ENCODE measurements at regions not wholly inside any gene's neighbourhood (a gene's known extent, or its start where the extent isn't known, plus 50 kb on each side); places are given as distances from the start of the nearest gene placed in this dataset.
A peak's percentile ranks its signal among the peaks of the same experiment; 100 is the strongest.
"Not testable (repeated sequence)": the region's sequence is repeated elsewhere in the genome, so short reads cannot be mapped to it uniquely, and the experiment has no call there.

- intact Hi-C loops (cut with DNase I, micrococcal nuclease); H3K9me3 Mint-ChIP-seq (ENCODE audit: low read depth); H3K27ac Mint-ChIP-seq; H3K27me3 Mint-ChIP-seq; H3K4me3 Mint-ChIP-seq; POLR2A ChIA-PET; H3K36me3 Mint-ChIP-seq (ENCODE audit: low read depth): not testable (repeated sequence)
- ATAC-seq: peak; percentile 44
- DNase-seq: peak; percentile 24
- CTCF ChIA-PET: interaction anchor here (0.6 kb wide), 1 partner anchor 14 kb away, joined by 4 read pairs; no protein-coding TSS in a partner anchor
- H3K4me1 Mint-ChIP-seq: peaks cover 31% of the 10 kb centered on the region
Measured at GRCh38 chr7:66459783-66460413, 168.8 kb upstream of the KCTD7 start.

- ChIA-PET CTCF (no interaction called here), POLR2A (no interaction called here)
- Mint-ChIP-seq H3K4me3 (no peak overlapping the region), H3K36me3 (ENCODE audit: low read depth) (peaks cover 8% of the 10 kb centered on the region), H3K9me3 (ENCODE audit: low read depth) (peaks cover 6% of the 10 kb centered on the region), H3K27ac (no peak overlapping the region), H3K27me3 (no peaks in the 10 kb centered on the region), H3K4me1 (peaks cover 24% of the 10 kb centered on the region)
- intact Hi-C loops (cut with DNase I, micrococcal nuclease): no loop called here
- DNase-seq (no peak), ATAC-seq (peak; percentile 82)
Measured at GRCh38 chr7:66460921-66461361, 167.7 kb upstream of the KCTD7 start.

GRCh38 chr7:66461397-66461796 lies 167.3 kb upstream of the KCTD7 start:
- H3K4me1 Mint-ChIP-seq: peaks cover 24% of the 10 kb centered on the region
- H3K27me3 Mint-ChIP-seq; H3K9me3 Mint-ChIP-seq (ENCODE audit: low read depth); intact Hi-C loops (cut with DNase I, micrococcal nuclease); CTCF ChIA-PET; H3K4me3 Mint-ChIP-seq; DNase-seq; POLR2A ChIA-PET; H3K27ac Mint-ChIP-seq; H3K36me3 Mint-ChIP-seq (ENCODE audit: low read depth); ATAC-seq: not testable (repeated sequence)

- CTCF ChIA-PET; POLR2A ChIA-PET; ATAC-seq; DNase-seq; H3K4me3 Mint-ChIP-seq; H3K9me3 Mint-ChIP-seq (ENCODE audit: low read depth); H3K36me3 Mint-ChIP-seq (ENCODE audit: low read depth); H3K27me3 Mint-ChIP-seq; intact Hi-C loops (cut with DNase I, micrococcal nuclease); H3K27ac Mint-ChIP-seq: not testable (repeated sequence)
- peaks cover 24% of the 10 kb centered on the region for H3K4me1 Mint-ChIP-seq
Measured at GRCh38 chr7:66462831-66463230, 165.8 kb upstream of the KCTD7 start.

- peaks cover 8% of the 10 kb centered on the region for H3K36me3 Mint-ChIP-seq (ENCODE audit: low read depth)
- ChIA-PET CTCF (no interaction called here), POLR2A (no interaction called here)
- DNase-seq (no peak), ATAC-seq (no peak)
- no peak overlapping the region for H3K27ac Mint-ChIP-seq
- H3K4me3 Mint-ChIP-seq: no peak overlapping the region
- intact Hi-C loops (cut with DNase I, micrococcal nuclease): no loop called here
- no peaks in the 10 kb centered on the region for H3K27me3 Mint-ChIP-seq
- peaks cover 6% of the 10 kb centered on the region for H3K9me3 Mint-ChIP-seq (ENCODE audit: low read depth)
- peaks cover 24% of the 10 kb centered on the region for H3K4me1 Mint-ChIP-seq
Measured at GRCh38 chr7:66464059-66464458, 164.6 kb upstream of the KCTD7 start.

GRCh38 chr7:66466081-66466600 lies 162.5 kb upstream of the KCTD7 start:
- no peak for ATAC-seq
- Mint-ChIP-seq H3K4me3 (no peak overlapping the region), H3K36me3 (ENCODE audit: low read depth) (peaks cover 6% of the 10 kb centered on the region), H3K4me1 (peaks cover 4% of the 10 kb centered on the region), H3K27ac (no peak overlapping the region), H3K9me3 (ENCODE audit: low read depth) (peaks cover 6% of the 10 kb centered on the region), H3K27me3 (no peaks in the 10 kb centered on the region)
- CTCF ChIA-PET: no interaction called here
- POLR2A ChIA-PET: no interaction called here
- no peak for DNase-seq
- intact Hi-C loops (cut with DNase I, micrococcal nuclease): no loop called here

GRCh38 chr7:66467887-66468286 lies 160.8 kb upstream of the KCTD7 start:
- no peak overlapping the region for H3K4me3 Mint-ChIP-seq
- H3K4me1 Mint-ChIP-seq: no peaks in the 10 kb centered on the region
- no peaks in the 10 kb centered on the region for H3K9me3 Mint-ChIP-seq (ENCODE audit: low read depth)
- no peak for ATAC-seq
- ChIA-PET CTCF (no interaction called here), POLR2A (no interaction called here)
- H3K27ac Mint-ChIP-seq: no peak overlapping the region
- no peak for DNase-seq
- intact Hi-C loops (cut with DNase I, micrococcal nuclease): no loop called here
- H3K36me3 Mint-ChIP-seq (ENCODE audit: low read depth): no peaks in the 10 kb centered on the region
- no peaks in the 10 kb centered on the region for H3K27me3 Mint-ChIP-seq

- POLR2A ChIA-PET; H3K9me3 Mint-ChIP-seq (ENCODE audit: low read depth); DNase-seq; H3K27me3 Mint-ChIP-seq; H3K4me1 Mint-ChIP-seq; H3K27ac Mint-ChIP-seq; intact Hi-C loops (cut with DNase I, micrococcal nuclease); ATAC-seq; H3K4me3 Mint-ChIP-seq: not testable (repeated sequence)
- CTCF ChIA-PET: interaction anchor here (0.6 kb wide), 1 partner anchor 21 kb away, joined by 3 read pairs; no protein-coding TSS in a partner anchor
- H3K36me3 Mint-ChIP-seq (ENCODE audit: low read depth): peaks cover 11% of the 10 kb centered on the region
Measured at GRCh38 chr7:66473064-66473463, 155.6 kb upstream of the KCTD7 start.

- ATAC-seq (no peak), DNase-seq (no peak)
- Mint-ChIP-seq H3K4me1 (no peaks in the 10 kb centered on the region), H3K27me3 (no peaks in the 10 kb centered on the region), H3K27ac (no peak overlapping the region), H3K4me3 (no peak overlapping the region), H3K9me3 (ENCODE audit: low read depth) (no peaks in the 10 kb centered on the region), H3K36me3 (ENCODE audit: low read depth) (peaks cover 15% of the 10 kb centered on the region)
- ChIA-PET POLR2A (no interaction called here), CTCF (no interaction called here)
- intact Hi-C loops (cut with DNase I, micrococcal nuclease): no loop called here
Measured at GRCh38 chr7:66474441-66474840, 154.2 kb upstream of the KCTD7 start.

- ATAC-seq; H3K4me1 Mint-ChIP-seq; H3K4me3 Mint-ChIP-seq; DNase-seq; CTCF ChIA-PET; POLR2A ChIA-PET; H3K27me3 Mint-ChIP-seq; intact Hi-C loops (cut with DNase I, micrococcal nuclease); H3K27ac Mint-ChIP-seq; H3K9me3 Mint-ChIP-seq (ENCODE audit: low read depth): not testable (repeated sequence)
- peaks cover 17% of the 10 kb centered on the region for H3K36me3 Mint-ChIP-seq (ENCODE audit: low read depth)
Measured at GRCh38 chr7:66476056-66476455, 152.6 kb upstream of the KCTD7 start.

GRCh38 chr7:66477822-66478397 lies 150.8 kb upstream of the KCTD7 start:
- DNase-seq; H3K27ac Mint-ChIP-seq; H3K4me1 Mint-ChIP-seq; POLR2A ChIA-PET; H3K27me3 Mint-ChIP-seq; ATAC-seq; intact Hi-C loops (cut with DNase I, micrococcal nuclease); H3K4me3 Mint-ChIP-seq; H3K9me3 Mint-ChIP-seq (ENCODE audit: low read depth): not testable (repeated sequence)
- H3K36me3 Mint-ChIP-seq (ENCODE audit: low read depth): peaks cover 24% of the 10 kb centered on the region
- CTCF ChIA-PET: interaction anchor here (0.6 kb wide), 1 partner anchor 252 kb away, joined by 3 read pairs; no protein-coding TSS in a partner anchor

GRCh38 chr7:66481229-66481628 lies 147.5 kb upstream of the KCTD7 start:
- H3K27ac Mint-ChIP-seq; H3K9me3 Mint-ChIP-seq (ENCODE audit: low read depth); ATAC-seq; intact Hi-C loops (cut with DNase I, micrococcal nuclease); POLR2A ChIA-PET; H3K4me1 Mint-ChIP-seq; H3K27me3 Mint-ChIP-seq; H3K4me3 Mint-ChIP-seq; DNase-seq: not testable (repeated sequence)
- peaks cover 26% of the 10 kb centered on the region for H3K36me3 Mint-ChIP-seq (ENCODE audit: low read depth)
- CTCF ChIA-PET: interaction anchor here (0.6 to 1.1 kb wide), 2 partner anchors 171 to 283 kb away, joined by 3 to 4 read pairs; no protein-coding TSS in a partner anchor
